OCI-LY7 (cell line): ENCODE measurements at regions not wholly inside any gene's neighbourhood (a gene's known extent, or its start where the extent isn't known, plus 50 kb on each side); places are given as distances from the start of the nearest gene placed in this dataset.

Experiments used
- CTCF ChIP-seq: fragments of 200-600 bp; sonication (generic); conservative IDR thresholded peaks from 2 replicates; pipeline ENCODE4 v1.5.1; 2014; ENCODE audit warnings: mild to moderate bottlenecking, antibody characterized with exemption, low read length, moderate library complexity, mixed read lengths
- EZH2phosphoT487 ChIP-seq: fragments of 200-600 bp; sonication (generic); IDR thresholded peaks from 2 replicates; pipeline ENCODE4 v1.6.1; 2018; ENCODE audit warnings: low read depth, borderline replicate concordance, mild to moderate bottlenecking, mixed run types, antibody characterized with exemption, low read length, moderate library complexity, mixed read lengths

- no peak for TF ChIP-seq CTCF
- TF ChIP-seq EZH2phosphoT487: no peak
These were observed 149.6 kb upstream of the ELL2 start for GRCh38 chr5:96111080-96111756.
